ENCODE measurements at regions not wholly inside any gene's neighbourhood (a gene's known extent, or its start where the extent isn't known, plus 50 kb on each side); places are given as distances from the start of the nearest gene placed in this dataset.
A peak's percentile ranks its signal among the peaks of the same experiment; 100 is the strongest.

- no peaks in the 10 kb centered on the region for H3K9me3 ChIP-seq
- H3K36me3 ChIP-seq = no peaks in the 10 kb centered on the region
- TF ChIP-seq POLR2AphosphoS5 (IDR thresholded peaks at IDR 0.05; ENCODE audit: insufficient read depth in 1 of 2, low read depth in 1 of 2) (no peak), POLR2A (IDR thresholded peaks at IDR 0.05) (no peak), CTCF (IDR thresholded peaks at IDR 0.05) (no peak)
- no peak overlapping the region for H3K27ac ChIP-seq
- no peak overlapping the region for H3K4me3 ChIP-seq
- DNase-seq (ENCODE audit: extremely low spot score in 2 of 2) = no peak
- intact Hi-C loops (cut with DNase I) = no loop called here
- no peaks in the 10 kb centered on the region for H3K27me3 ChIP-seq
- no peaks in the 10 kb centered on the region for H3K4me1 ChIP-seq
Measured at GRCh38 chr2:185373229-185373628, 365.4 kb upstream of the FSIP2 start.

- Histone ChIP-seq H3K27me3 (no peaks in the 10 kb centered on the region), H3K4me1 (no peaks in the 10 kb centered on the region), H3K36me3 (no peaks in the 10 kb centered on the region), H3K27ac (no peak overlapping the region), H3K9me3 (no peaks in the 10 kb centered on the region), H3K4me3 (no peak overlapping the region)
- no peak for DNase-seq (ENCODE audit: extremely low spot score in 2 of 2)
- no peak for TF ChIP-seq POLR2A (IDR thresholded peaks at IDR 0.05)
- intact Hi-C loops (cut with DNase I) = no loop called here
Measured at GRCh38 chr2:185374878-185375277, 363.7 kb upstream of the FSIP2 start.

GRCh38 chr2:185375731-185376130 lies 362.9 kb upstream of the FSIP2 start:
- no peak overlapping the region for H3K27ac ChIP-seq
- no peak for TF ChIP-seq POLR2A (IDR thresholded peaks at IDR 0.05)
- no peak for TF ChIP-seq CTCF (IDR thresholded peaks at IDR 0.05)
- TF ChIP-seq POLR2AphosphoS5 (IDR thresholded peaks at IDR 0.05; ENCODE audit: insufficient read depth in 1 of 2, low read depth in 1 of 2) = no peak
- H3K36me3 ChIP-seq = no peaks in the 10 kb centered on the region
- no peak overlapping the region for H3K4me3 ChIP-seq
- no peak for DNase-seq (ENCODE audit: extremely low spot score in 2 of 2)
- no peaks in the 10 kb centered on the region for H3K9me3 ChIP-seq
- intact Hi-C loops (cut with DNase I) = no loop called here
- H3K27me3 ChIP-seq = no peaks in the 10 kb centered on the region
- H3K4me1 ChIP-seq = no peaks in the 10 kb centered on the region

- Histone ChIP-seq H3K27ac (no peak overlapping the region), H3K4me3 (no peak overlapping the region), H3K4me1 (no peaks in the 10 kb centered on the region), H3K36me3 (no peaks in the 10 kb centered on the region), H3K9me3 (no peaks in the 10 kb centered on the region), H3K27me3 (no peaks in the 10 kb centered on the region)
- no peak for DNase-seq (ENCODE audit: extremely low spot score in 2 of 2)
- TF ChIP-seq POLR2A (IDR thresholded peaks at IDR 0.05) (no peak), CTCF (IDR thresholded peaks at IDR 0.05) (no peak), POLR2AphosphoS5 (IDR thresholded peaks at IDR 0.05; ENCODE audit: insufficient read depth in 1 of 2, low read depth in 1 of 2) (no peak)
- intact Hi-C loops (cut with DNase I) = no loop called here
Measured at GRCh38 chr2:185381631-185382030, 357.0 kb upstream of the FSIP2 start.

GRCh38 chr2:185384822-185385560 lies 353.6 kb upstream of the FSIP2 start:
- TF ChIP-seq POLR2AphosphoS5 (IDR thresholded peaks at IDR 0.05; ENCODE audit: insufficient read depth in 1 of 2, low read depth in 1 of 2) (peak in 1 of 2 donors; percentile 6), POLR2A (IDR thresholded peaks at IDR 0.05) (no peak)
- DNase-seq (ENCODE audit: extremely low spot score in 2 of 2) = no peak
- Histone ChIP-seq H3K27me3 (no peaks in the 10 kb centered on the region), H3K27ac (no peak overlapping the region), H3K4me3 (no peak overlapping the region), H3K4me1 (no peaks in the 10 kb centered on the region), H3K9me3 (no peaks in the 10 kb centered on the region), H3K36me3 (no peaks in the 10 kb centered on the region)
- intact Hi-C loops (cut with DNase I) = no loop called here

- H3K36me3 ChIP-seq = no peaks in the 10 kb centered on the region
- H3K9me3 ChIP-seq = no peaks in the 10 kb centered on the region
- no peak overlapping the region for H3K4me3 ChIP-seq
- H3K4me1 ChIP-seq = no peaks in the 10 kb centered on the region
- DNase-seq (ENCODE audit: extremely low spot score in 2 of 2) = no peak
- H3K27ac ChIP-seq = no peak overlapping the region
- intact Hi-C loops (cut with DNase I) = no loop called here
- TF ChIP-seq POLR2A (IDR thresholded peaks at IDR 0.05) = no peak
- TF ChIP-seq CTCF (IDR thresholded peaks at IDR 0.05) = no peak
- TF ChIP-seq POLR2AphosphoS5 (IDR thresholded peaks at IDR 0.05; ENCODE audit: insufficient read depth in 1 of 2, low read depth in 1 of 2) = no peak
- no peaks in the 10 kb centered on the region for H3K27me3 ChIP-seq
Measured at GRCh38 chr2:185388226-185388625, 350.4 kb upstream of the FSIP2 start.

All from vagina (tissue), 2 donors.